Ascending aorta (tissue), 2 donors: ENCODE measurements at regions not wholly inside any gene's neighbourhood (a gene's known extent, or its start where the extent isn't known, plus 50 kb on each side); places are given as distances from the start of the nearest gene placed in this dataset.
"Not testable (repeated sequence)": the region's sequence is repeated elsewhere in the genome, so short reads cannot be mapped to it uniquely, and the experiment has no call there.

Experiments
- DNase-seq, 2 donors: peaks; one replicate each; pipeline ENCODE4 v3.0.0-alpha.2; 2019; ENCODE audit warnings: low spot score in 2 of 2
- H3K27ac ChIP-seq, 2 donors: fragments of 200-600 bp; sonication (generic); one replicate each; pipeline ENCODE4 v1.5.1; 2016 to 2017; ENCODE audit warnings: mild to moderate bottlenecking in 1 of 2
- H3K27me3 ChIP-seq: fragments of 200-600 bp; sonication (generic); one replicate; pipeline ENCODE4 v1.5.1; 2017
- H3K36me3 ChIP-seq, 2 donors: fragments of 200-600 bp; sonication (generic); one replicate each; pipeline ENCODE4 v1.5.1; 2016
- H3K4me1 ChIP-seq, 2 donors: fragments of 200-600 bp; sonication (generic); one replicate each; pipeline ENCODE4 v1.5.1; 2016 to 2017; ENCODE audit warnings: mild to moderate bottlenecking in 1 of 2
- H3K4me3 ChIP-seq, 2 donors: fragments of 200-600 bp; sonication (generic); one replicate each; pipeline ENCODE4 v1.5.1; 2016 to 2017; ENCODE audit warnings: mild to moderate bottlenecking in 1 of 2
- H3K9me3 ChIP-seq, 2 donors: fragments of 200-600 bp; sonication (generic); one replicate each; pipeline ENCODE4 v1.5.1; 2016
- CTCF ChIP-seq, 3 experiments: fragments of 200-600 bp in 2 of 3; fragments of 450-650 bp in 1 of 3; sonication (generic) in 2 of 3; IDR thresholded peaks; one replicate each; pipeline ENCODE4 v1.5.1; 2016 to 2019; ENCODE audit warnings: antibody characterized with exemption in 3 of 3, mild to moderate bottlenecking in 1 of 3, moderate library complexity in 1 of 3
- intact Hi-C: fragments of 100-400 bp; cut with DNase I; formaldehyde crosslinking; loops from one replicate; pipeline ENCODE4 v1.15.1; 2023

DNA sequence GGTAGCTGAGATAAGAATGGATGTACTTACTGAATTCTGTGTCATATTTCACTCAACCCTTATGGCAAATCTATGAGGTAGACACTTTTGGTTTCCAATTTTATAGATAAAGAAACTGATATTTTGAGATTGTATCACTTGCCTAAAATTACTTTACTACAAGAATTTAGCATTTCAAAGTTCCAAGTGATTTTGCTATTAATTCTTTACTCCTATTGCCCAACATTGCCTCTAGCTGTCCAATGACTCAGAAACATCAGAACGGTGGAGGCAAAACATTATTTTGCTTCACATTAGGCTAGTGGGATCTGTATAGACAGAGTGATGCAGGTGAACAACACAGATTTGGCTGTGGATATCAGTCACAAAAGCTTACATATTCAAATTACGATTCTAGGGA lies 747.2 kb upstream of the NEGR1 start:
- DNase-seq = no peak
- no peaks in the 10 kb centered on the region for H3K9me3 ChIP-seq
- TF ChIP-seq CTCF (IDR thresholded peaks at IDR 0.05) = no peak
- H3K27ac ChIP-seq = no peak overlapping the region
- no peaks in the 10 kb centered on the region for H3K27me3 ChIP-seq
- no peak overlapping the region for H3K4me3 ChIP-seq
- no peaks in the 10 kb centered on the region for H3K36me3 ChIP-seq
- intact Hi-C loops = no loop called here
- no peaks in the 10 kb centered on the region for H3K4me1 ChIP-seq

DNA sequence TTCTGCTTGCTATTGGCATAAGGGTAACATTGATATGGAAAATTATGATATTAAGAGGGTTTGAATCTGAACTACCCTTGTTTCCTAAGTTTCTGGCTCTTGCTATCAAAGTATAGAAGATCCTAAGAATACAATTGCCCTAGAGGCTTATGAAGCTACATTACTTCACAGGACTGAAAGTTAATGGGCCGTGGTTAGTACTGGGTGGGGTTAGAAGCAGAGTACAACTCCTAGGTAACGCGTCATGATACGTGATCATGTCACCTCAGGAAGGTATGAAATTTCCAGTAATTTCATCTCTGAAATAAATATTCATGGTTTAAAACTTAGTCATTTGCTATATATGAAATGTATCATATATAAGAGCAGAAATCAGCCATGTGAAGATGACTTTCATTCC lies 743.8 kb upstream of the NEGR1 start:
- H3K36me3 ChIP-seq = no peaks in the 10 kb centered on the region
- H3K9me3 ChIP-seq = no peaks in the 10 kb centered on the region
- no peaks in the 10 kb centered on the region for H3K27me3 ChIP-seq
- H3K4me3 ChIP-seq = no peak overlapping the region
- intact Hi-C loops = no loop called here
- H3K27ac ChIP-seq = no peak overlapping the region
- H3K4me1 ChIP-seq = no peaks in the 10 kb centered on the region
- DNase-seq = no peak
- no peak for TF ChIP-seq CTCF (IDR thresholded peaks at IDR 0.05)

DNA sequence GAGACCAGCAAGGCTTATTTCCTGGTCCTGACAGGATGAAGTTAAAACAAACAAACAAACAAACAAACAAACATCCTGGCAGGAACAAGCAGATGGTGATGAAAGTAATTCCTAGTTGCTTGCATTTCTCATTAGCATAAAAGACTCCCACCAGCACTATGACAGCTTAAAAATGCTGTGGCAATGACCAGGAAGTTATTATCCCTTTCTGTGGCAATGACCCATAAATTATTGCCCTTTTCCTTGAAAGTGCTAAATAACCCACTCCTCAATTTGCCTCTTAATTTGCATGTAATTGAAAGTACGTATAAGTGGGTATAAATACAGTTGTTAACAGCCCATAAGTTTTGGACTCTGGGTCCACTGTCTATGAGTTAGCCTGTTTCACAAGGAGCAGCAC lies 727.6 kb upstream of the NEGR1 start:
- H3K9me3 ChIP-seq = no peaks in the 10 kb centered on the region
- no peak for DNase-seq
- no peaks in the 10 kb centered on the region for H3K4me1 ChIP-seq
- TF ChIP-seq CTCF (IDR thresholded peaks at IDR 0.05) = no peak
- H3K4me3 ChIP-seq = no peak overlapping the region
- H3K27me3 ChIP-seq = no peaks in the 10 kb centered on the region
- intact Hi-C loops = no loop called here
- H3K36me3 ChIP-seq = no peaks in the 10 kb centered on the region
- no peak overlapping the region for H3K27ac ChIP-seq

DNA sequence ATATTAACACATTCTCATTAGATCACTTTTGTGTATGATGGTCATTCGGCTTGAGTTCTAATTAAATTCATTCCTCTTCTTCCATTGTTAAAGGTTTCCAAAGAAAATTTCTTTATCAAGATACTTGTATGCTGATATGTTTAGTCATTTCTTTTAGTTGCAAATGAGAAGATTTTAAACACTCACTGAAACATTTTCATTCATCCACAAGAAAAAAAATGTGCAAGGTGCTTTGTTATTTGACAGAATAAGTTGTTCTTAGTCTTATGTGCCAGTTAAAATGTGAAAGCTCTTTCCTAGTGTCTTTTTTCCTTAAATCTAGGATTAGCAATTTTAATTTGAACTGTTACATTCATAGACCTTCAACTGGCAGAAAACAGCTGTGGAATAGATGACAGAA lies 727.0 kb upstream of the NEGR1 start:
- H3K27me3 ChIP-seq = no peaks in the 10 kb centered on the region
- no peak overlapping the region for H3K27ac ChIP-seq
- H3K36me3 ChIP-seq = no peaks in the 10 kb centered on the region
- intact Hi-C loops = no loop called here
- H3K4me1 ChIP-seq = no peaks in the 10 kb centered on the region
- H3K9me3 ChIP-seq = no peaks in the 10 kb centered on the region
- TF ChIP-seq CTCF (IDR thresholded peaks at IDR 0.05) = no peak
- DNase-seq = no peak
- no peak overlapping the region for H3K4me3 ChIP-seq

GRCh38 chr1:72997624-72998023 lies 715.3 kb upstream of the NEGR1 start:
- Histone ChIP-seq H3K4me3 (no peak overlapping the region), H3K27me3 (no peaks in the 10 kb centered on the region), H3K4me1 (no peaks in the 10 kb centered on the region), H3K36me3 (no peaks in the 10 kb centered on the region), H3K9me3 (no peaks in the 10 kb centered on the region), H3K27ac (no peak overlapping the region)
- TF ChIP-seq CTCF (IDR thresholded peaks at IDR 0.05) = no peak
- intact Hi-C loops = no loop called here
- no peak for DNase-seq

DNA sequence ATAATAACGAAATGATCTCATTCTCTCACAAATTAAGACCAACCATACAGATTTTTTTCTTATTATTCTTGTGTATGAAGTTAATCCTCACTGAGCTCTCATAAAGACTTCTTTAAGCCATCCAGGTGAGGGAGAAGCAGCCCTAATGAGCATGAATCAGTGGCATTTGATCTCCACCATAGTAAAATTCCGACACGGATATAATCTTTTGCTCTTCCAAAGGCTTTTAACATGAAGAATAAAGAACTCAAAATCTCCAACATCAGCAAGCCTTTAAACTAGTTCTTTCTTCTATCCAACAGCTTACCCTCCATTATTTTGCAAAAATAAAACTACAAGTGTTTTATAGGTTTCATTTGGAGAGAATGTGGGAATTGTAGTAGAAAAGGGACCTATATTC lies 714.7 kb upstream of the NEGR1 start:
- no peaks in the 10 kb centered on the region for H3K4me1 ChIP-seq
- DNase-seq = no peak
- H3K9me3 ChIP-seq = no peaks in the 10 kb centered on the region
- intact Hi-C loops = no loop called here
- no peak overlapping the region for H3K4me3 ChIP-seq
- H3K27ac ChIP-seq = no peak overlapping the region
- no peak for TF ChIP-seq CTCF (IDR thresholded peaks at IDR 0.05)
- no peaks in the 10 kb centered on the region for H3K27me3 ChIP-seq
- no peaks in the 10 kb centered on the region for H3K36me3 ChIP-seq

- DNase-seq, H3K27me3 ChIP-seq, H3K9me3 ChIP-seq, intact Hi-C loops, H3K36me3 ChIP-seq, H3K27ac ChIP-seq, H3K4me1 ChIP-seq, H3K4me3 ChIP-seq: not testable (repeated sequence)
Observed at GRCh38 chr1:72987871-72988270, 705.5 kb upstream of the NEGR1 start.
